ENCODE measurements at regions not wholly inside any gene's neighbourhood (a gene's known extent, or its start where the extent isn't known, plus 50 kb on each side); places are given as distances from the start of the nearest gene placed in this dataset.

GRCh38 chr1:29937356-29937755 lies 701.0 kb downstream of the PTPRU start:
- no peak for TF ChIP-seq POLR2A (IDR thresholded peaks at IDR 0.05)
- no peak for TF ChIP-seq CTCF (IDR thresholded peaks at IDR 0.05)
- no peak for TF ChIP-seq EP300 (IDR thresholded peaks at IDR 0.05)

Measured in ovary (tissue), 3 donors.